Activated gamma-delta T cell treated with Interleukin-2 at 50 U/mL for 16 hours (primary cell): ENCODE measurements at regions not wholly inside any gene's neighbourhood (a gene's known extent, or its start where the extent isn't known, plus 50 kb on each side); places are given as distances from the start of the nearest gene placed in this dataset.
A peak's percentile ranks its signal among the peaks of the same experiment; 100 is the strongest.

Source experiments
- DNase-seq: peaks from one replicate; pipeline ENCODE4 v3.0.0-alpha.2; 2020

DNA sequence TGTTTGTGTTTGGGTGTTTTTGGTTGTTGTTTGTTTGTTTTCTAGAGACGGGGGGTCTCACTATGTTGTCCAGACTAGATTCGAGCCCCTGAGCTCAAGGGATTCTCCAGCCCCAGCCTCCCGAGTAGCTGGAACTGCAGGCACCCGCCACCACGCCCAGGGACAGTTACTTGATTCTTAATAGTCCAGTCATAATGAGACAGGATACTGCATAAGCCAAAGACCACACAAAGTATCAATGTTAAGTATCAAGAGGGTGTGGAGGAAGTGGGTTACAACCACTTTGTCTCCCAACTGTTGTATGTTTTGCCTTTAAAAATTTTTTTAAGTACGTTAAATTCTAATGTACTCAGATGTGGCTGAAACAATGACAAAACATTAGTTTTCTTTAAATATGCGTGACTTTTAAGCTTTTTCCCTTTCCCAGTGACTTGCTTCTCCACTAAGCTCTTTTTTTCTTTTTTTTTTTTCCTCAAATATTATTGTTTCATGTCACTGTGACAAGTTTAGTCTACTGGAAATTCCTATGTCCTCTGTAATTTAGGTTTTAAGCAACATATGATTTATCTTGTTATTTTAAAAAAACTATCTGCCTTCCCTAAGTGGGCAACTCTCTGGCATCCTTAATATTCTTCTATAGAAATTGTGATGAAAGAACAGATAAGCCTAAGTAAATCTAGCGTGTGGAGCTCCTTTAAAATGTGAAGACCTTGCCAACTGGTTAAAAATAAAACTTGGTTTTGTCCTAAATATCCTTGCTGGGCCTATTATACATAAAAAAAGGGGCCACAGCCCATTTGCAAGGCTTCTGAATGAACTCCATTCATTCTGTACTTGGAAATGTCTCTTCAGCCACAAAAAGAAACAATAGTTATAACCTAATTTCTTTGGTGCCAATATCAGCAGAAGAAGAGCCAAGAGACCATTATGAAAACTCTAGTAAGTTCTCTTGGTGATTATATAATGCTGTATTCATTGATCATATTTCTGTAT, 56.2 kb upstream of the DPH5 start:
- DNase-seq: peak; percentile 15

DNA sequence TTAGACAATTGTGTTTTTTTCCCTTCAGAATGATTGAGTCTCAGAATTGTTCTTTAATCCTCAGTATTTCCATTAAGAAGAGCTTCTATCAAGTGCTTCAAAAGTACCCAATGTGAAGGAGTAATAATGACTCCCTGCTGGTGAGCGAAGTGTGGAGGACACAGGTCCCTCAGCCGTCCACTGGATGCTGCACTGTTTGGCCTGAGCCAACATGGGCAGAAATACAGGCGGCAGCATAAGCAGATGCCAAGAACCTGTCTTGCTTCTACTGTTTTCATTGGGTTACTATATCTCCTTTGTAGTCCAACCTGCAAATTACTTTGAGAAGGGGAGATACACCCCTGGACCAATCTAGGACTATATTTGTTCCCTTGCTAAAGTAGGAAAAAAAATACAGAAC, 55.3 kb upstream of the DPH5 start:
- no peak for DNase-seq

DNA sequence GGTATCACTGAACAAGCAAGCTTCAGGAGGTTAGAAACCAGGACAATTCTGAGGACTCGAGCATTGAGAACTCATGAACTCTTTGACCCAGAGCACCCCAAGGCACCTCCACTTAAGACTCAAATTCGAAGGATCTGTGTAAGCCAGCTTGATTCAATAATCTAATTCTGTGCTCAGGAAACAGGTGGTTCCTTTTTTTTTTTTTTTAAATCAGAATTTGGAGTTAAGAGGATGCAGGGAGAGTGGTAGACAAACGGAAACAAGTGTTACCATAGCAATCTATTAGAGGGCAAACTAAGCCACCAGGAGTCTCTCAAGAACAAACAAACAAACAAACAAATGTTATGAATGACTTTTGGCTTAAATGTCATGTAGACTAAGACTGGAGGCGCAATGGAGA, 53.8 kb upstream of the DPH5 start:
- DNase-seq: no peak

DNA sequence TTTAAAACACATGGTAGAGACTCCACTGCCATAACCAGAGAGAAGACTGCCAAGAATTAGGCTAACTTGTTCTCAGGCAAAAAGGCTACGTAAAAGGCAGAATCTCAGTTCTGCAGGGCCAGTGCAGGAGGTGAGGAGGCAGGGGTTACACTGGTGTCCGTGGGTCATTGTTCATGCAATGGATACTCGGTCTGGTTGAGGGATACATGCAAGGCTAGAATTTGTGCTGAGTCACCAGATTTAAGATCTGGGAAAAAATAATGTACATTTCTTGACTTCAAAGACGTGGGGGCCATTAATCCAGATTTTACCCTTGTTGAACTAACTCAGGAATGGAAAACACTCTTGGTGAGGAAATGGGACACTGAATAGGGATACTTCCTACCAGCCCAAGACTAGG, 52.3 kb upstream of the DPH5 start:
- DNase-seq: no peak

DNA sequence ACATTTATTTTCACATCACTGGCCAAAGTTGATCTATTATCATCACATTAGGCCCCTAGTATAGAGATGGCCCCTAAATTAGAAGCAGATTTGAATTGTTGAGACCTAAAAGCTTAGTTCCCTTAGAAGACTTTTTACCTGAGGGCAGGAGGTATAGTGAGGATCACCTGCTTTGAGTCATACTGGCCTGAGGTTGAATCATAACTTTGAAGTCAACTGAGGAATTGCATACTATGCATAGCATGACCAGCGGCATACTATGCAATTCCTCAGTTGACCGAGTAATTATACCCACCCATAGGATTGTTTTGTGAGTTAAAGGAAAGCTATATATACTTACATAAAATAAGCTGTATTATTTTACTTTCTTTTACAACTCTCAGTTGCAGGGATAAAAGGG, 50.3 kb upstream of the DPH5 start:
- no peak for DNase-seq
